ENCODE measurements at regions not wholly inside any gene's neighbourhood (a gene's known extent, or its start where the extent isn't known, plus 50 kb on each side); places are given as distances from the start of the nearest gene placed in this dataset.

DNA sequence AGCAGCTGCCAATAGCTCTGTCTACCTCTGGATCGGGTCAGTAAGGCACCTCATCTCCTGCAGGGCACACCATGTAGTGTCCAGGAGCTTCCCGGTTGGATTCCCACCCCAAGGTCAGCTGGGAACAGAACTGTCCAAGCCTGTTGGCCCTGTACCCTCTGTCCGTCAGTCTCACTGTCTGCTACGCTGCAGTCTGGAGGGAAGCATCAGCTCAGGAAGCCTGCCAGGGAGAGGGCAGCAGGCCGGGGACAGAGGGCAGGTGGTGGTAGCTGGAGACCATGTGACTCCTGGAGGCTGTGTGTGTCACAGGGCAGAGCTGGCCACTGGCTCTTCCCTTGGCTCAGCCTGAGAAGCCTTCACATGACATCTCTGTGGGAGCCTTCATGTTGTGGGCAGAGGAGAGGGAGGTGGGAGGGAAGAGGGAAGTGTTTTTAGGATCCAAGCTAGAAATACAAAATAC lies 134.5 kb downstream of the SEC61B start:
- peaks cover 12% of the 10 kb centered on the region for H3K27me3 Mint-ChIP-seq (ENCODE audit: insufficient read depth)

DNA sequence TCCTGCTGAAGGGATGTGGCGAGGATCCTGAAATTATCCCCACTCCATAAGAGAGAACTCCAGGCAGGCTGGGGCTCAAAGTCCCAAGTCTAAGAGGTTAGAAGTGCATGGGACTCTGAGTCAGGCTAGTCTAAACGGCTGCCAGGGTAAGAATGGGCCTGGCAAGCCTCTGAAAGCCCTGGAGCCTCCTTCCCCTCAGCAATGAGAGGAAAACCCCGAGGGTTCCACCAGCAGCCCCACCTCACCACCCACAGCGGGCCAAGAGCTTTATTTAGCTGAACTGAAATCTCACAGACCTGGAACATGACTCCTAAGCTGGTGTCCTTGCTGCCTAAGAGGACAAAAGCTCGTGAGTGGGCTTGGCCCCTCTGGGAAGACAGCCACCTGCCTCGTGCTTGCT lies 135.5 kb downstream of the SEC61B start:
- Mint-ChIP-seq H3K9me3 (no peaks in the 10 kb centered on the region), H3K4me3 (no peak overlapping the region), H3K27ac (no peak overlapping the region), H3K36me3 (ENCODE audit: low read depth) (no peaks in the 10 kb centered on the region), H3K4me1 (ENCODE audit: low read depth) (peaks cover 31% of the 10 kb centered on the region), H3K27me3 (ENCODE audit: insufficient read depth) (peaks cover 19% of the 10 kb centered on the region)
- DNase-seq, result no peak
- TF ChIP-seq, protein P1, sequence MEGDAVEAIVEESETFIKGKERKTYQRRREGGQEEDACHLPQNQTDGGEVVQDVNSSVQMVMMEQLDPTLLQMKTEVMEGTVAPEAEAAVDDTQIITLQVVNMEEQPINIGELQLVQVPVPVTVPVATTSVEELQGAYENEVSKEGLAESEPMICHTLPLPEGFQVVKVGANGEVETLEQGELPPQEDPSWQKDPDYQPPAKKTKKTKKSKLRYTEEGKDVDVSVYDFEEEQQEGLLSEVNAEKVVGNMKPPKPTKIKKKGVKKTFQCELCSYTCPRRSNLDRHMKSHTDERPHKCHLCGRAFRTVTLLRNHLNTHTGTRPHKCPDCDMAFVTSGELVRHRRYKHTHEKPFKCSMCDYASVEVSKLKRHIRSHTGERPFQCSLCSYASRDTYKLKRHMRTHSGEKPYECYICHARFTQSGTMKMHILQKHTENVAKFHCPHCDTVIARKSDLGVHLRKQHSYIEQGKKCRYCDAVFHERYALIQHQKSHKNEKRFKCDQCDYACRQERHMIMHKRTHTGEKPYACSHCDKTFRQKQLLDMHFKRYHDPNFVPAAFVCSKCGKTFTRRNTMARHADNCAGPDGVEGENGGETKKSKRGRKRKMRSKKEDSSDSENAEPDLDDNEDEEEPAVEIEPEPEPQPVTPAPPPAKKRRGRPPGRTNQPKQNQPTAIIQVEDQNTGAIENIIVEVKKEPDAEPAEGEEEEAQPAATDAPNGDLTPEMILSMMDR (IDR thresholded peaks at IDR 0.05), result no peak

More for the DNA sequence above, 134.5 kb downstream of the SEC61B start:
- H3K4me3 Mint-ChIP-seq, result no peak overlapping the region
- no peak for DNase-seq
- no peaks in the 10 kb centered on the region for H3K9me3 Mint-ChIP-seq
- H3K36me3 Mint-ChIP-seq (ENCODE audit: low read depth), result no peaks in the 10 kb centered on the region
- H3K27ac Mint-ChIP-seq, result no peak overlapping the region
- TF ChIP-seq, protein P1 (IDR thresholded peaks at IDR 0.05), result no peak
- peaks cover 36% of the 10 kb centered on the region for H3K4me1 Mint-ChIP-seq (ENCODE audit: low read depth)

DNA sequence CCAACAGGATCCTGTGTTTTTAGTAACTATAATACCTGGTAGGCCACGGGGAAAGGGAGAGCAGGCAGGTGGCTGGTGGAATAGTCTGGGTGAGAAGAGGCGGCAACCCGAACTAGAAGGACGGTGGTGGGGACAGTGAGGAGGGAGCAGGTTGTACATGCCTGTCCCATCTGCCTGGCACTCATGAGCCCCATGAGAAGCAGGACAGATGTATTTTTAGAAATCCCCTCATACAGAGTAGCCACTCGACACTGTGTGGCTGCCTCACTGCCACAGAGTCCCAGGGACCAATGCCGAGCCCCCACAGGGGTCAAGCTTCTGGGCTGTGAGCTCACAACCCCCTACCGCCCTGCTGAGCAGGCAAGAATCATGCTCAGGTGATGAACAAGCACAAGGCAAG lies 136.6 kb downstream of the SEC61B start:
- Mint-ChIP-seq H3K4me3 (no peak overlapping the region), H3K9me3 (no peaks in the 10 kb centered on the region), H3K27ac (no peak overlapping the region), H3K27me3 (ENCODE audit: insufficient read depth) (peaks cover 19% of the 10 kb centered on the region), H3K4me1 (ENCODE audit: low read depth) (peaks cover 20% of the 10 kb centered on the region), H3K36me3 (ENCODE audit: low read depth) (no peaks in the 10 kb centered on the region)
- DNase-seq, result no peak
- TF ChIP-seq, protein P1 (IDR thresholded peaks at IDR 0.05), result no peak

DNA sequence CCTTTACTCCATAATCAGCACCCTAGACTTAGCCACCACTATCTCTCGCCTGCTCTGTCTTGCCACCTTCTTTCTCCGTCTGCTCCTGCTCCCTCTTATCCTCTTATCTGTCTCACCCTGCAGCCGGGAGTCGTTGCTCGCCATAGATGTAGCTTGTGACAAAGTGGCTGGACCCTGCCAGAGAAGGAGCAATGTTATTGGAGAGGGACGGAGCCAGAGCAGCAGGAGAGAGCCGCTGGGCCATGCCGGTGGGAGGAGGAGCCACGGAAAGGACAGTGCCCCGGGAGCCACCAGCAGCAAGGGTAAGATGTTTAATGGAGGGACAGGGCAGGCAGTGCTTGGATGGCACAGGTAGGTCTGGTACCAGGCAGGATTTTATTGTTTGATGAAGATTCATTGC lies 137.3 kb downstream of the SEC61B start:
- no peak overlapping the region for H3K27ac Mint-ChIP-seq
- no peaks in the 10 kb centered on the region for H3K9me3 Mint-ChIP-seq
- TF ChIP-seq, protein P1 (IDR thresholded peaks at IDR 0.05), result no peak
- peaks cover 19% of the 10 kb centered on the region for H3K27me3 Mint-ChIP-seq (ENCODE audit: insufficient read depth)
- no peaks in the 10 kb centered on the region for H3K36me3 Mint-ChIP-seq (ENCODE audit: low read depth)
- peaks cover 14% of the 10 kb centered on the region for H3K4me1 Mint-ChIP-seq (ENCODE audit: low read depth)
- no peak for DNase-seq
- H3K4me3 Mint-ChIP-seq, result no peak overlapping the region

DNA sequence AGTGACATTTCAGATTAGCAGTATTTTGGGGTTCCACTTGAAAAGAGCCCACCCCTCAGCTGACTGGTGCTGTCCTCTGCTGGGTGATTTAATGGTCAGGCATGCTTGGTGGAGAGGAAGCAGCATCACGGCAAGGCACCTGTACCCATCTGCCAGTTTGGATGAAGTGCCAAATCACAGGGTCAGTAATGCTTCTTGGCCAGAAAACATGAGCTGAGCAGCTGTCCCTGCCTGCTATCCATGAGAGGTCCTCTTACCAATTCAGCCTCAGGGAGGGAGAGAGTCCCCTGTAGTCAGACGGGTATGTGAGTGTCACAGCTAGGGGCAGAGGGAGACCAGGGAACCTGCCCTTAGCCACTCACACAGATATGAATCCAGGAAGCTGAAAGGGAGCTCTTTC lies 137.9 kb downstream of the SEC61B start:
- H3K27me3 Mint-ChIP-seq (ENCODE audit: insufficient read depth), result peaks cover 19% of the 10 kb centered on the region
- no peak for DNase-seq
- no peak overlapping the region for H3K4me3 Mint-ChIP-seq
- peaks cover 14% of the 10 kb centered on the region for H3K4me1 Mint-ChIP-seq (ENCODE audit: low read depth)
- H3K9me3 Mint-ChIP-seq, result no peaks in the 10 kb centered on the region
- no peaks in the 10 kb centered on the region for H3K36me3 Mint-ChIP-seq (ENCODE audit: low read depth)
- no peak overlapping the region for H3K27ac Mint-ChIP-seq
- TF ChIP-seq, protein P1 (IDR thresholded peaks at IDR 0.05), result no peak

DNA sequence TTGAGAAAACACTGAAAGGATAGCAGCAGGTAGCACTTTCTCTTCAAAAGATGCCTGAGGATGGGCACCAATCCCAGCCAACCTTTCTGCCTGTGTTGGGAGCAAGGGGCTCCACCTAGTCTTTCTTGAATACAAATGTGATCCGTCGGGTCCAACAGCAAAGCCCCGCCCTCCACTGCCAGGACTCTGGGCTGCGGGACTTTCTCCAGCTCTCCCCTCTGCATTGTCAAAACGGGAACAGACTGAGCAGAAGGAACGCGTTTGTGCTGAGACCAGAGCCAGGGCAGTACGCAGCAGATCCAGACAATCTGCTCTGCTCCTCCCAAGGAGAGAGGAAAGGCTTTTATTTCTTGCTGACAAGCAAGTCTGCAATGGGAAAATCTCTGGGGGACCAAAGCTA lies 139.7 kb downstream of the SEC61B start:
- H3K4me3 Mint-ChIP-seq, result no peak overlapping the region
- H3K36me3 Mint-ChIP-seq (ENCODE audit: low read depth), result no peaks in the 10 kb centered on the region
- H3K9me3 Mint-ChIP-seq, result no peaks in the 10 kb centered on the region
- H3K27me3 Mint-ChIP-seq (ENCODE audit: insufficient read depth), result peaks cover 17% of the 10 kb centered on the region
- TF ChIP-seq, protein P1 (IDR thresholded peaks at IDR 0.05), result no peak
- H3K4me1 Mint-ChIP-seq (ENCODE audit: low read depth), result peaks cover 22% of the 10 kb centered on the region
- no peak overlapping the region for H3K27ac Mint-ChIP-seq
- no peak for DNase-seq
